NCI-H748 (cell line): ENCODE measurements at regions not wholly inside any gene's neighbourhood (a gene's known extent, or its start where the extent isn't known, plus 50 kb on each side); places are given as distances from the start of the nearest gene placed in this dataset.

Experiments used
- DNase-seq: peaks from one replicate; lab custom pipeline; 2025; ENCODE audit not compliant: unreplicated experiment; lab: John Stamatoyannopoulos, UW

DNA sequence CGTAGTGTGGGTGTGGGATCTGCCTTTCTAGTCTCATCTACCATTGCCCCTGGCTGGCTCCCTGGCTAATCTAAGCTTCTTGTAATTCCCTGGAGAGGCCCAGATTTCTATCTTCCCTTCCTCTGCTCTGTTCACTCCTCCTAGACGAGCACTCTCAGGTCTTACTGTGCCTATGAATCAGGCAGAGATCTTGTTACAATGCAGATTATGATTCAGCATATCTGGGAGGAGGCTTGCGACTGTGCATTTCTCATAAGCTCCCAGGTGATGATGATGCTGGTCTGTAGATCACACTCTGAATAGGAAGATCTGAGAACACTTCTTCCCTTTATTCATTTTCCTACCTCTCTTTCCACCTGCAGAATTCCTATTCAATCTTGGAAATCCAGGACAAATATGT, 200.1 kb downstream of the CBLN1 start:
- no peak for DNase-seq

DNA sequence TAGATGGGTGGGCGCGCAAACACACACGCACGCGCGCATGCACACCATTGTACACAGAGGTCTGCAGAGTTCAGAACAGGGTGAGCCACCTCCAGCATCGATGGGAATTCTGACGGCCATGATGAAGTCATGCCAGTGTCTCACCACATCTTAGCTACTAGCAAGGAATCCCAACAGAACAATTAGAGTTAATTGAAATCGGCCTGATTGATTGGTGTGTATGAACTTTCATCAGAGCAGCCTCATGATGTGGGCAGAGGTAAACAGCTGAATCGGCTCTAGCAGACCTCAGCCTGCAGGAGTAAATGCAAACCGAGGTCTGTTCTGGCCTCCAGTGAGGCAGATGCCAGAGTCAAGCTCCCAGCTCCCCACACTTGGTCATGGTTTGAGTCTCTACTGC, 200.6 kb downstream of the CBLN1 start:
- DNase-seq: no peak

DNA sequence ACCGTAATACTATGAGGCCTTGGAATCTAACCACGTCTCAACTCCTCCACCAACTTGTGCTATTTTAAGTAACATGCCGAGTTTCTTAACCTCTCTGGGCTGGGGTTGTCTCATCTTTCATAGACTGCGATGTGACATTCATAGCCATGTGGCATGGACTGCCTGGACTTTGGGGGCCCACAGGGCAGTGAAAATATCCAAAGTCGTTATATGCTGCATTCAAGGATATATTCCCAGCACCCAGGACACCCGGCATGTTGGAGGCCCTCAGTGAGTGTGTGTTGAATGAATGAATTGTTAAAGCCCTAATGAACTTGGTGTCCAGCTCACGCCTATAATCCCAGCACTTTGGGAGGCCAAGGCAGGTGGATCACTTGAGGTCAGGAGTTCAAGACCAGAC, 203.1 kb downstream of the CBLN1 start:
- DNase-seq: no peak

DNA sequence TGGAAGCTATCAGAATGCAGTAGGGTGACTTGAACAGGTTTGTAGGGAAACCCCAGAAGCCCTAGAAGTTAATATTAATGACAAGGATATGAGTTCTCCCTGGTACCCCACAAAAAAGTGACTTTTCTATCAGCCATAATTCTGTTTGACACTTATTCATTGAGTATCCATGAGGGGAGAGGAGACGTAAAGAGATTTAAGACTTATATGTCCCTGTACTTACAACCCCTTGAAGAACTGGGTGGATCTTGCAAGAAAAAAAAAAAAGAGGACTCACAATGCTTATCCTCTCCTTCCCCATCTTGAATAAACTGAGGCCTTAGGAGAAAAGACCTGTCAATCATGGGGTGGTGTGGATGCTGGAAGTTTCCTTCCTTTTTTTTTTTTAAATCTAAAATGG, 203.5 kb downstream of the CBLN1 start:
- no peak for DNase-seq

DNA sequence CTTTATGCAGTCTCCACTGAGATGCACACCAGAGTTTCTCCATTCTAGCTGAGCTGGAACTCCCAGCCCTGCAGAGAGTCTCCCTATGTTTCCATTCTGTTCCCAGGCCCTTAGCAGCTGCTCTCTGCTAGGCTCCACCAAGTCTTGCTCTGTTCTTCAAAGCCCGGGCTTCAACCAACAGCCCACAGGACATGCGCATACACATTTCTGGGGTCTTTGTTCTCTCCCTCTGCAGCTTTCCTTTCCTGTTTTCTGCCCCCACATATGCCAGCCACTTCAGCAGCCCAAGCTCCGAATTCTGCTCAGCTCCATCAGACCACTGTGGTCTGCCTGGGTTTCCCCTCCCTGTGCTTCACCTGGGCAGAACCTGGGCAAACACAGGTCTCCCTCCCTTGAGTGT, 205.9 kb downstream of the CBLN1 start:
- DNase-seq: no peak

DNA sequence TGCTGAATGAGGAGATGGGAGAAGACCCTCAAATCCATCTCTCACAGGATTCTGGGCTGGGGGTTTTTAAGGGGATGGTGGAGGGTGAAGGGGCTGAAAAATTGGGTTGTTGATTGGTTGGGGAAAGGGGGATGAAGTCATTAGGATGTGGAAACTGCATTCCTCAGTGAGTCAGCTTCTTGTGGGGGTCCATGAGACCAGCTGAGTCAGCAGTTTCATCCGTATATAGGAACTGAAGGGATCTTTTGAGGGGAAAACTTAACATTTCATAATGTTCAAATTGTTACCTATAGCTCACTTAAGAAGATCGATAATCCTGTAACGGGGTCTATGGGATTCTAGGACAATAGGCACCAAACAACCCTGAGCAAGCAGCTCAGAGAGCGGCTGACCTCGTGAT, 213.4 kb downstream of the CBLN1 start:
- no peak for DNase-seq

DNA sequence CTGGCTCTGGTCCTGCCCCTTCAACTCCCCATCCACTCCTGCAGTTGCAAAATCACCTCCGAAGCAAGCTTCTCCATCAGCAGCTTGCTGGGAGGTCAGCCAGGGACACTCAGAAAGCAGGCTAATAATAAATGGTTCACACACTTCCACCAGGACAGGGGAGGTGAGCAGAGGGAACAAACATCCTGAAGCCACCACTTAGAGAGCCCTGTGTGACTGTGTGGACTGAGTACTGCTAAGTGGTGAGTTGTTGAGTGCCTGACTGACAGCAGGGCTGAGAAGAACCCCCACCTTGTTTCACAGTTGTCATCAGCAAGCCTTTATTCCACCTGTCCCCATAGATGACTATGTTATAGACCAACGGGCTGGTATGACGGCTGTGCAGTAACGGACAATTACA, 213.9 kb downstream of the CBLN1 start:
- DNase-seq: no peak

DNA sequence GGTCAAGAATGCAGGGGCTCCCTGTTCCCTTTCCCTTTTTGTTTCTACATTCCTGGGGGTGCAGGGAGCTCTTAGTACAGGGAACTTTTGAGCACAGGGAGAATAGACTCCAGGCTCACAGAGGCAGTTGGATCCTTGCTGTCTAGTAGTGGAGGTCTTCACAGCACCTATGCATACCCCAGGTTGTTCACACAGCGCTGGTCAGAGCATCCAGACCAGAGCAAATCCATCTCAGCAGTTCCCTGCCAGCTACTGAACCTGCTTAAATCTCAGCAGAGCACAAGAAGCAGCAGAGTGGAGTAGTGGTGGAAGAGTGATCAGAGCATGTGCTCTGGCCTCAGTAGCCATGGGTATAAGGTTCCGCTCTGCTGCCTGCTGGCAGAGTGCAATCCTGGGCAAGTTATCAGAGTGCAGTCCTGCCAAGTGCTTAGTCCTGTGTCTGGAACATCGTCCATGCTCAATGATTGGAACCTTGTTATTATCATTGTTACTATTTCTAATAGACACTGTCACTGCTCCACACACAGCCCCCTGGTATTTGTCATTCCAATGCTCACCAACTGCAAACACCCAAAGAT, 220.4 kb downstream of the CBLN1 start:
- no peak for DNase-seq

DNA sequence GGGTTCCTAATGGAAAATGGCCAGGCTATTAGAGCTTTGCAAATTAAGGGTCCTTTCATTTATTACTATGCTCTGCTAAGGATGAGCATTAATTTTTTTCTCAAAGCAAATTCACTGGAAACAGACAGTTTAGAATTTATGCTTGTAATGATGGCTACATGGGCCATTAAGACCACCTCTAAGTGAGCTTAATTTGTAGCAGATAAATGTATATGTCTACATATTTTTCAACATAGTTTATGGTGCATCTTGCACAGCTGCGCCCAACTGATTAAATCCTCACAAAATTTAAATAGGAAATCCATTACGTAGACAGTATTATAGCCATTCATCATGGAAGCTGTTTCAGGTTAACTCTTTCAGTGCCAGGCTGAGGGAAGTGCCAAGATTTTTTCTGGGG, 220.9 kb downstream of the CBLN1 start:
- DNase-seq: no peak

DNA sequence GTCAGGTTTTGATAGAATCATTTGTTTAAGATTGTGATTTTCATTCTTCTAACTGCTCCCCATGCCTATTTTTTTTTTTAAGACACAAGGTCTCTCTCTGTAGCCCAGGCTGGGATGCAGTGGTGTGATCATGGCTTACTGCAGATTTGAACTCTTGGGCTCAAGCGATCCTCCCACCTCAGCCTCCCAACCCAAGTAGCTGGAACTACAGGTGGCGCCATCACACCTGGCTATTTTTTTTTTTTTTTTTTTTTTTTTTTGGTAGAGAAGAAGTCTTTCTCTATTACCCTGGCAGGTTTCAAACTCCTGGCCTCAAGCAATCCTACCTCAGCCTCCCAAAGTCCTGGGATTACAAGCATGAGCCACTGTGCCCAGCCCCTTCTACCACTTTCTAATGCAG, 223.3 kb downstream of the CBLN1 start:
- no peak for DNase-seq

DNA sequence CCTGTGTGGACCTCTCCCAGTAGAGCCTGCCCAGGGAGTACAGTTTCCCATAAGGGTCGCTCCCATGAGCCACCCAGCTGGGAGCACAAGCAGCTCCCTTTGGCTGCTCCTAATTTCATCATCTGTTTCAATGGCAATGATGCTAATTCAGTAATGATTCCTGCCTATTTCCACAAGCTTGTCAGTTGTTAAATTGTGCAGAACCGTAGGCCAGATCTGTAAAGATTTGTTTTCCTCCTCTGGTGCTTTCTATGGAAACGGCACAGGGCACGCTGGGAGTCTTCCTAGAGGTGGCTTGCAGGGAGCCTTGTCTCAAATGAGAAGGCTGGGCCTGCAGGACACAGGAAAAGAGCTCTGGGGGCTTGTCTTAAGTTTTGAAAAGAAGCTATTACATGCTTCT, 223.7 kb downstream of the CBLN1 start:
- no peak for DNase-seq

DNA sequence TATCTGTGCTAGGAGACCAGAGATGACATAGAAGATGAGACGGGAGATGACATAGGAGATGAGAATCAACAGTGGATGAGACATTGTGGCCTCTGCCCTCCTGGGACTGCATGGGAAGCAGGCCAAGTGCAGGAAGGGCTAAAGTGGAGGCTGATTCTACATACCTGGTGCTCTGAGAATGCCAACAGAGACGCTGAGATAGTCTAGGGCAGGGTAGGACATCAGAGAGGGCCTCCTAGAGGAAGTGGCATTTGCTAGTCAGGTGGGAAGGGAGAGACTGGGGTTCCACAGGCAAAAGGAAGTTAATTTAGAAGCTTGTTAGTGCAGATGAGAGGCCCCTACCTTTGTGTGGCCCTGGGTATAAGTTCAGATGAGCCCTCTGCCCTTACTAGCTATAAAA, 224.2 kb downstream of the CBLN1 start:
- DNase-seq: no peak

DNA sequence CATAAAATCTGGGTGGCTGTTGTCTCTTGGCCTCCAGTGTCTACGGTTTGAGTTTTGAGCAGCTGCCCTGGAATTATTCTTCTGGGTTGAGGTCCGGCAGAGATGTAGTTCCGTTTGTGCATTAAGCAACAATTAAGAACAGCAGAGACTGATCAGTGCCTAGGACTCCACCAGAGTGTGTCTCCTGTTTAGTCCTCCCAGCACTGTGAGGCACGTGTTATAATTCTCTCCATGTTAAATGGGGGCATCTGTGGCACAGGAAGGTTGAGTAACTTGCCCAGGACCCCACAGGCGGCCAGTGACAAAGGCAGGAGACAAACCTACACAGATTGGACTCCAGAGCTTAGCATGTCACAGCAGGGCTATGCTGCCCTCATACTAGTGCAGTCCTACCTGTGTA, 225.1 kb downstream of the CBLN1 start:
- DNase-seq: no peak

DNA sequence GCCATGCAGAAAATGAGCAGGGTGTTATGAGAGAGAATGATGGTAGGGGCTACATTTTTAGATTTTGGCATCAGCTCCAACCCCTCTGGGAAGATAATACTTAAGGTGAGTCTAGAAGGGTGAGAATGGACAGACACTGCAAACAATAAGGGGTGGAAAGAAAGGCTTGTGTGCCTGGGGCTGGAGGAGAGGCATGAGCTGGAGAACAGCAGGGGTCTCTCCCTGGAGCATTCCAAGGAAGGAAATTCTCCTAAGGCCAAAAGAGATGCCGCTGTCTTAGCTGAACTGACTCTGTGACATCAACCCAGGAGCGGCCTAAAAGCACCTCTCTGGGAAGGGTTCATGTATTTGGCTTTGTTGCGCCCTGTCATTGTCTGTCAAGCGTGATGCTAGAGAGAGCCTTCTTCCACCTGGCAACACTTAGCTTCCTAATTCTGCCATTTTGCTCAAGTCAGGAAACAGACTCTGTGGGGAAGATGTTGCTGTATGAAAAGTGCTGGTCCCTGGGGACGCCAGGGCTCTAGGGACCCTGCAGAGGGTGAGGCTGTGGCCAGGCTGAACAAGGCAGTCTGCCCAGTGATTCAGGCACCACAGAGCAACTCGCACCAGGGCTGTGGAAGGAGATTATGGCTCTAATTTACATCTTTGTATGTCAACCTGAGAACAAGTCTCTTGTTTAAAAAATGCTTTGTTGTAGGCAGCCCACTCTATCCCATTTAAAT, 225.7 kb downstream of the CBLN1 start:
- DNase-seq: no peak

DNA sequence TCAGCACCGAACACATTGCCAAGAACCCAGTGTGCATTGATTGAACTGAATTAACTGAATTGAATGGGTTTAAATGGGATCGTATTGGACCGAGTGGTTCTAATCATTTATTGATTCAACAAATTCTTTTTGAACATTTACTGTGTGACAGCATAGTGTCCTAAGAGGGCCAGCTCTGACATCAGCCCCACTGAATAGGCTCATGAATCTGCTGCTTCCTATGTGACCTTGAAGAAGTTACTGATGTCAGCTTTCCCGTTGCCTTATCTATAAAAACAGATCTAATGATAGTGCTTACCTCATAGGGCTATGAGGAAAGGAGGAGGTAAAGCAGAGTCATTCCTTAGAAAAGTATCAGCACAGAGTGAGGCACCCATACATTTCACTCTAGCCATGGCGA, 226.3 kb downstream of the CBLN1 start:
- DNase-seq: no peak

DNA sequence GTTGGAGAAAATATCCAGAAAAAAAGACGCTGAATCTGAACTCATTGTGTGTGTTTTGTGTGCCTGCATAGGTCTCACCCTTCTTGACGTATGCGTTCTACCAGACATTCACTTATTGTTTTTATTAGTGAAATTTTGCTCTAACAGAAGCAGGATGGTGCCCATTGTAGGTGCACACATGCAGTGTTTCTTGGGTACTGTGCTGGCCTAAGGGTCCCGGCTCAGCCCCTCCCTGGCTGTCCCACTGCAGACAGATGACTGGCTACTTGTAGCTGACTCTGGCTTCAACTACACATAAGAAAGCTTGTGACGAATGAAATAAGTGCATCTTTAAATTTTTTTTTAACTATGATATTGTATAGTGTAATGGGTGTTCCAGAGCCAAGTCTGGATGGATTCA, 227.0 kb downstream of the CBLN1 start:
- DNase-seq: no peak

DNA sequence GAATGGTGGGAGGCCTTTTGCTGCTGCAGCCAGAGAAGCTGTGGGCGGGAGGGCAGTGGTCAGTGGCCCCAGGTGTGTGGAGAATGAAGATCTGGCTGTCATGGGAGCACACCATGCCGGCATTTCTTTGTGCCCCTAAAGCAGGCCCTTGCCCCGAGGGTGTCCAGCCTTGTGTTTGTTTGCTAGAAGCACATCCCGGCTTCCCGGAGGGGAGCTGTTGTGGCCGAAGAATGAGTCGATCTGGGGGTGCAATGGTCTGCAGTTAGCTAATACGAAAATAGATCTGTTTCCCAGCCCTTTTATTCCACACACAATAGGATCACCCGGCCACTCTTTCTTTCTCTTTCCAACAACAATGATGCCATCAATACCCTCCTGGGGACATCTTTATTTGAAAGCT, 228.8 kb downstream of the CBLN1 start:
- DNase-seq: no peak

DNA sequence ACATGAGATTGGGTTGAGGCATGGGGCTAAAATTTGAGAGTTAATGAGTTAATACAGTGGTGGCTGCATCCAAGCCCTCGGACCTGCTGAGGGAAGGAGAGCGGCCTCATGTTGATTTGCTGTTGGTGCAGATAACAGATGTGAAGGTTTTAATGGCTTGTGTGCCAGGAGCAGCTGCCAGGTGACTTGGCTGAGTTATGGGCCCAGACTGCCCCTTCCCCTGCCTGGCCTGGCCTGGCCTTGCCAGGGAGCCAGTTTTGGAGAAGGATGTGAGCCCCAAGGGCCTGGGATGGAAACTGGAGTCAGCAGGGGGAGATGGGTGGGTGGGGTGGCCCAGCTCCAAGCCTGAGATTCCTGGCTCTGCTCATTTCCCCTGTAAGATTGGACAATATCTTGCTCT, 230.1 kb downstream of the CBLN1 start:
- no peak for DNase-seq

DNA sequence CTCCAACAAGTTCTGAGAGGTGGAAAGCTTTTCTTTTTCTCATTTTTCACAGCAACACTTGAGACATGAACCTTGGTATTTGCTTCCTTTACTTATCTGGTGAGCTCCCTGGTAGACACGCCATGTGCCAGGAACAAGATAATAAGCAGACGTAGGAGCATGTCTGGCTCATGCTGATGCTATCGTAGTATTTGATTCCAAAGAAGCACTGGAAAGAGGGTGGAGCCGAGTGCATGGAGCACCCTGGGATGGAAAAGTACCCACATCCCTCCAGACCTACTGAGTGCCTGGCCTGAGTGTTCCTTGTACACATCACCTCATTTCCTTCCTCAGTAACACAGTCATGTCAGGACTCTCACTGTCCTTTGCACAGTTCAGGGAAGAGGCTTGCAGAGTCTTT, 231.0 kb downstream of the CBLN1 start:
- DNase-seq: no peak

DNA sequence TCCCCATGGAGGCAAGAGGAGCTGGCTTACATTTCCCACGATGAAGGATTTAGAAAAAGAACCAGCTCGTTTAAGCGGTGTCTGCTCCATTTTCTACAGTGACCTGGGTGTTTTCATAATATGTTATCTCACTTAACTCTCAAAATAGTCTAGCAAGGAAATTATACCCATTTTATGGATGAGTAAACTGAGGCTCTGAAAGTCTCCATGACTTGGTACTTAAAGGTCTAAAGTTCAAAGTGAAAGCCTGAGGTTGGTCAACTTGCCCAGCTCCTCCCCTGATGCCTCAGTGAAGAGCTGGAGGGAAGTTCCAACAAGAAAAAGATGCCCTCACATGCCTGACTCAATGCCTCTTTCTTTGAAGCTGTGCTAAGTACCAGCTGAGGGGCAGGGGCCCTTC, 232.0 kb downstream of the CBLN1 start:
- DNase-seq: no peak

DNA sequence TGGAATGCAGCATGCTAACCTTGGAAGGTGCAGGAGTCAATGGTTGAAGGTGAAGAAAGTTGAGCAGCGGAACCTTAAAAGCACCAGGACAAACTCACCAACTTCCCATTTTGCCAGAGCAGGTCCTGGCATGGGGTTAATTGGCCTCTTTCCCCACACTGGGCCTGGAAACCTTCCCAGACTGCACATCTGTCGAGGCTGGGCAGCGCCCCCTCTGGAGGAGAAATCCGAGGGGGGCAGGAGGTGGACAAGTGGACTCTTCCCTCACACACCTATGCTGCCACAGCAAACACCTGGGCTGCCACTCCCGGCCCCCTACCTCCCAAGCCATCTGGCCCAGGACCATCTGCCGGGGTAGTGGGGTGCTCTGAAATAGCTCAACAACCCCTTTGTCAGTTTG, 232.4 kb downstream of the CBLN1 start:
- no peak for DNase-seq

DNA sequence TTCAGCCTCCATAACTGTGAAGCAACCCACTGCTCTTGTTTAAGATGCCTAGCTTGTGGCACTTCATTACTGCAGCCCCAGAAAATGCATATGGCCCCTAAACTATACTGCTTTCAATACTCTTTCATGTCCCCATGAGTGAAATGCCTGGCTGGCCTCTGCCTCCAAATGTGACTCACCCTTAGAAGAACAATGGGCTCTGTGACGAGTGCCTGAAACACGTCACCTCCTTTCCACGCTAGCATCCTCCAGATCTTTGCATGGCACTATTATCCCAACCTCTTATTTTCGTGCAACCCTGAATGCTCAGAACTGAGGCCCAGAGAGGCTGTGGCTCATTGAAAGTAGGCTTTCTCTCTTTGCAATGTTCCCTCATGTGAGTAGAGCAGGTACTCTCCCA, 233.1 kb downstream of the CBLN1 start:
- DNase-seq: no peak

DNA sequence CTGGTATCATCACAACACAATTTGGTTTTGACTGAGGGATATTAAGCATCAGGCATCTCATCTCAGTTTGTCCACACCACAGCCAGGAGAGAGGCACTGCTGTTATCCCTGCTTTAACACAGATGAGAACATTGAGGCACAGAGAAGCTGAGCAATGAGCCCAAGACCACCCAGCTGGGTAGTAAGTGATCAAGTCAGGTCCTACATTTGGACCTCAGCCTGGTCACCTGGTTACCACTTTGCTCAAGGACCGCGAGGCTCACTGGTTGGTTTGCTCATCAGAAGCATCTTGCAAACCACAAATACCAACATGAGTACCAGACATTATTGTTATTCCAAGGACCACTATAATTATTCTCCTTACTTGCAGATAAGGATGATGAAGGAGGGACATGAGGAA, 245.5 kb downstream of the CBLN1 start:
- no peak for DNase-seq
